DND-41 (cell line): ENCODE measurements at regions not wholly inside any gene's neighbourhood (a gene's known extent, or its start where the extent isn't known, plus 50 kb on each side); places are given as distances from the start of the nearest gene placed in this dataset.

Experiments
- ATAC-seq: fragments of 200-7000 bp; cut with Tn5 transposase; 3 replicates; pipeline ENCODE4 v1.9.1; 2021; ENCODE audit warnings: low read depth; ENCODE audit not compliant: insufficient read depth
- DNase-seq: peaks from one replicate; pipeline ENCODE4 v3.0.0-alpha.2; 2020
- H2AFZ ChIP-seq: 2 replicates; pipeline ENCODE4 v1.6.0; 2012; ENCODE audit warnings: low read depth, low read length
- H3K27ac ChIP-seq: 2 replicates; pipeline ENCODE4 v1.5.1; 2012; ENCODE audit warnings: low read length, inconsistent platforms
- H3K27me3 ChIP-seq: fragments of 200-600 bp; sonication (generic); 2 replicates; pipeline ENCODE4 v1.6.0; 2012; ENCODE audit warnings: low read length, mild to moderate bottlenecking, inconsistent platforms; ENCODE audit not compliant: insufficient read depth, poor library complexity
- H3K36me3 ChIP-seq: 2 replicates; pipeline ENCODE4 v1.5.1; 2012; ENCODE audit warnings: low read length, inconsistent platforms; ENCODE audit not compliant: insufficient read depth
- H3K4me1 ChIP-seq: 2 replicates; pipeline ENCODE4 v1.5.1; 2012; ENCODE audit warnings: mild to moderate bottlenecking, low read length; ENCODE audit not compliant: insufficient read depth
- H3K4me2 ChIP-seq: 2 replicates; pipeline ENCODE4 v1.6.0; 2012; ENCODE audit warnings: mild to moderate bottlenecking, moderate library complexity, low read length, inconsistent platforms; ENCODE audit not compliant: insufficient read depth
- H3K4me3 ChIP-seq, 2 experiments: fragments of 200-600 bp in 1 of 2; shearing (Covaris generic) in 1 of 2; 2 replicates each; pipeline ENCODE4 v1.5.1; 2012 to 2016; ENCODE audit warnings: inconsistent platforms in 2 of 2, low read length in 2 of 2, mild to moderate bottlenecking in 2 of 2, low read depth in 1 of 2, moderate library complexity in 1 of 2
- H3K79me2 ChIP-seq: 2 replicates; pipeline ENCODE4 v1.6.0; 2012; ENCODE audit warnings: low read length, inconsistent platforms; ENCODE audit not compliant: insufficient read depth
- H3K9ac ChIP-seq: 2 replicates; pipeline ENCODE4 v1.6.0; 2012; ENCODE audit warnings: low read depth, mild to moderate bottlenecking, inconsistent platforms, low read length, moderate library complexity
- H3K9me3 ChIP-seq: 2 replicates; pipeline ENCODE4 v1.5.1; 2012; ENCODE audit warnings: low read length, moderate library complexity, mild to moderate bottlenecking, inconsistent platforms; ENCODE audit not compliant: insufficient read depth, severe bottlenecking
- H4K20me1 ChIP-seq: 2 replicates; pipeline ENCODE4 v1.6.0; 2012; ENCODE audit warnings: low read length; ENCODE audit not compliant: insufficient read depth
- EZH2 ChIP-seq: IDR thresholded peaks from 3 replicates; pipeline ENCODE4 v1.6.1; 2012; ENCODE audit warnings: borderline replicate concordance, low read depth, mild to moderate bottlenecking, moderate library complexity, low read length, inconsistent platforms; ENCODE audit not compliant: severe bottlenecking
- TF ChIP-seq, protein P1 (sequence below): IDR thresholded peaks from 2 replicates; pipeline ENCODE4 v1.5.1; 2012; ENCODE audit warnings: borderline replicate concordance, low read length, moderate library complexity, mild to moderate bottlenecking; ENCODE audit not compliant: poor library complexity, severe bottlenecking; ENCODE audit errors: extremely low read depth

DNA sequence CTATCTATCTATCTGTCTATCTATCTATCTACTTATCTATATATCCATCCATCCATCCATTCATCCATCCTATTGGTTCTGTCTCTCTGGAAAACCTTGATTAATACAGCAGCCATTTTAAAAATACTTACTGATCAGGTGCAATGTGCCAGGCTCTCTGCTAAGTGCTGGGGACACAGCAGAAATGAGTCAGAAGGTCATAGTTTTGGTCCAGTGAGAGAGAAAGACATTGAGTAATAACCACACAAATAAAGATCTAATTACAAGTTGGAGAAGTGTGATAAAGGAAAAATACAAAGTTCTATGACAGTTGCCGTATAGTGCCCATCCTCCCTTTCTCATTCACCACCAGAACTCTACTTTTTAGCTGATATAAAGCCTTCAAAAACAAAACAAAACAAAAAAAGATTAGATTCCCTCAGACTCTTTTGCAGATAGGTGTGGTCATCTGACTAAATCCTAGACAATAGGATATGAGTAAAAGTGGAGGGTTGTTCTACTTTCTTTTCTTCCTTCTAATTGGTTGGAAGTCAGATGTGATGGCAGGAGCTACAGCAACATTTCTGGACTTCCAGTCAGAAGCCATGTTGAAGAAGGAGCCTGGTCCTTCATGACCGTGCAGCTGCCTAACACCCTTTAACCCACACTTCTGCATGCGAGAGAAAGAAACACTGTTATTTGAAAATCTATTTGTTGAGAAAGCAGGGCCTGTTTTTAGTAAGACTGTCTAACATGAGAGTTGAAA is 72.0 kb upstream of the TOX3 start:
- H3K9me3 ChIP-seq = no peaks in the 10 kb centered on the region
- H3K36me3 ChIP-seq = no peaks in the 10 kb centered on the region
- no peak for DNase-seq
- H3K27me3 ChIP-seq = peaks cover 8% of the 10 kb centered on the region
- no peak for ATAC-seq
- H3K9ac ChIP-seq = no peak overlapping the region
- H3K4me1 ChIP-seq = no peaks in the 10 kb centered on the region
- H3K79me2 ChIP-seq = no peaks in the 10 kb centered on the region
- TF ChIP-seq EZH2 = no peak
- TF ChIP-seq, protein P1, sequence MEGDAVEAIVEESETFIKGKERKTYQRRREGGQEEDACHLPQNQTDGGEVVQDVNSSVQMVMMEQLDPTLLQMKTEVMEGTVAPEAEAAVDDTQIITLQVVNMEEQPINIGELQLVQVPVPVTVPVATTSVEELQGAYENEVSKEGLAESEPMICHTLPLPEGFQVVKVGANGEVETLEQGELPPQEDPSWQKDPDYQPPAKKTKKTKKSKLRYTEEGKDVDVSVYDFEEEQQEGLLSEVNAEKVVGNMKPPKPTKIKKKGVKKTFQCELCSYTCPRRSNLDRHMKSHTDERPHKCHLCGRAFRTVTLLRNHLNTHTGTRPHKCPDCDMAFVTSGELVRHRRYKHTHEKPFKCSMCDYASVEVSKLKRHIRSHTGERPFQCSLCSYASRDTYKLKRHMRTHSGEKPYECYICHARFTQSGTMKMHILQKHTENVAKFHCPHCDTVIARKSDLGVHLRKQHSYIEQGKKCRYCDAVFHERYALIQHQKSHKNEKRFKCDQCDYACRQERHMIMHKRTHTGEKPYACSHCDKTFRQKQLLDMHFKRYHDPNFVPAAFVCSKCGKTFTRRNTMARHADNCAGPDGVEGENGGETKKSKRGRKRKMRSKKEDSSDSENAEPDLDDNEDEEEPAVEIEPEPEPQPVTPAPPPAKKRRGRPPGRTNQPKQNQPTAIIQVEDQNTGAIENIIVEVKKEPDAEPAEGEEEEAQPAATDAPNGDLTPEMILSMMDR = no peak
- H3K4me2 ChIP-seq = no peak overlapping the region
- H3K4me3 ChIP-seq = no peak overlapping the region
- H3K27ac ChIP-seq = no peak overlapping the region
- H2AFZ ChIP-seq = no peak overlapping the region
- H4K20me1 ChIP-seq = no peaks in the 10 kb centered on the region

DNA sequence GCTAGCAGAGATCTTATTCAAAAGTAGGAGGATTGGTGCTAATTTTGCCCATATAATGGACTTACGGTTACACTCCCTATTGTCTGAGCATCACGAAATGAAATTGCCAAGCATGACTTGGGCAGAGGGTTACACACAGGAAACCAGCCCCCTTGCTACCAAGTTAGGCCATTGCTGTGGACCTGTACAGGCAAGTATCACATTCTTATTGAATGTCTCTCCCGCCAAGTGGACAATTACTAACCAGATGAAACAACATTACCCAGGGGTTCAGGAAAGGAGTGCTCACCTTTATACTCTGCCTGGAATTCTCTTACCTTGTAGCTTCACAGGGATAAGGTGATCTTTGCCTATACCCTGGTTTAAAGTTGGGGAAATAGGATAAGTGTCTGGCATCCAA is 70.6 kb upstream of the TOX3 start:
- Histone ChIP-seq H3K4me3 (no peak overlapping the region), H3K4me2 (no peak overlapping the region), H3K27me3 (peaks cover 8% of the 10 kb centered on the region), H3K27ac (no peak overlapping the region), H3K9me3 (no peaks in the 10 kb centered on the region), H4K20me1 (no peaks in the 10 kb centered on the region), H3K9ac (no peak overlapping the region), H2AFZ (no peak overlapping the region), H3K36me3 (no peaks in the 10 kb centered on the region), H3K79me2 (no peaks in the 10 kb centered on the region), H3K4me1 (no peaks in the 10 kb centered on the region)
- TF ChIP-seq, protein P1 = no peak
- no peak for TF ChIP-seq EZH2
- no peak for DNase-seq
- ATAC-seq = no peak

DNA sequence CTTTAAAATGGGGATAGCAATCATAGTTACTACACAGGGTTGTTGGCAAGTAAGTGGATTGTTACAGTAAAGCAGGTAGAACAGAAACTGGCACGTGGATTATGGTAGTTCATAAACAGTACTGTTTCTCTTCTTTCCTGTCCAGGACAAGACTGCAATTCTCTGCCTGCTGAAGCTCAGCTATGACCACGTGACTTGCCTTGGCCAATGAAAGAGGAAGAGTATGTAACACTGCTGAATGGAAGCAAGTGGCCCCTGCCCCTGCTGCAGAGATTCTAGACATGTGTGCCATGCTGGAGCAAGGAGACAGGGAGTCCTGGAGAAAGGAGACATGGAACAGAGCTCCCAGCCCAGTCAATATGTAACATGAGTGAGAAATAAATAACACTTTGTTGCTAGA is 66.6 kb upstream of the TOX3 start:
- TF ChIP-seq EZH2 = no peak
- TF ChIP-seq, protein P1 = no peak
- ATAC-seq (no peak), DNase-seq (peak; percentile 4)
- no peak overlapping the region for H2AFZ ChIP-seq
- no peak overlapping the region for H3K4me2 ChIP-seq
- no peaks in the 10 kb centered on the region for H3K4me1 ChIP-seq
- H4K20me1 ChIP-seq = no peaks in the 10 kb centered on the region
- no peaks in the 10 kb centered on the region for H3K36me3 ChIP-seq
- H3K9ac ChIP-seq = no peak overlapping the region
- no peaks in the 10 kb centered on the region for H3K79me2 ChIP-seq
- no peak overlapping the region for H3K4me3 ChIP-seq
- no peak overlapping the region for H3K27ac ChIP-seq
- H3K27me3 ChIP-seq = no peaks in the 10 kb centered on the region
- no peaks in the 10 kb centered on the region for H3K9me3 ChIP-seq
